ENCODE measurements at regions not wholly inside any gene's neighbourhood (a gene's known extent, or its start where the extent isn't known, plus 50 kb on each side); places are given as distances from the start of the nearest gene placed in this dataset.

DNA sequence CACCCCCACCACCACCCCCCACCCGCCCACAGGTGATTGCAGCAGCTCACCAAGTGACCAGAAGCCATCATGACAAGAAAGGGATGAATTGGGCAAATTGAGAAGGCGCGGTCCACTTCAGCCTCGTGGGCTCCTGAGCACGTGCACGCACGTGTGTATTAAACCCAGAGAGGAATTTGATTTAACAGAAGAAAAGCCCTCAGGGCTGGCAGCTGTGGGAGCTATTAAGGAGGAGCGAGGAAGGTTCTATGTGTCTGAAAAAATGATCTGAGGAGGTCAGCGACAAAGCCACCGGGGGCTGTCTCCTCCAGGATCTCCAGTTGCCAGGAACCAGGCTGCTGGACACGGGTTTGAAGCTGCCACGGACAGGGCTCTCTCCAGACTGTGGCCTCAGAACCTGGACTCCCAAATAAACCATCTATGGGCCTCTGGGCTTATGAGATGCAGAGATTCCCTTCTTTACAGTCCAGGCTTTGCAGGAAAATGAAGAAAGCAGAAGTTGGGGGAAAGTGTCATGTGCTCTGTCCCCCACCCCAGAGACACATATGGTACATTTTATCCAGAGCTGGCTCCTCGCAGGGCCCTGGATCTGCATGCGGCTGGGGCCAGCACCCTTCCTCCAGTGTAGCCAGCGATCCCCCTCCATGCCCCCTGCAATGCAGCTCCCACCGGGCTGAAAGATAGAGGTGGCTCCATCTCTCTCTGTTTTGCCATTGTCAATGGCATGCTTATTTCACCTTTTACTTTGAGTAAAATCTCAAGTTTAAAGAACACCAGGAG lies 219.7 kb upstream of the RPL38 start:
- DNase-seq (ENCODE audit: low read depth in 3 of 3) = no peak

DNA sequence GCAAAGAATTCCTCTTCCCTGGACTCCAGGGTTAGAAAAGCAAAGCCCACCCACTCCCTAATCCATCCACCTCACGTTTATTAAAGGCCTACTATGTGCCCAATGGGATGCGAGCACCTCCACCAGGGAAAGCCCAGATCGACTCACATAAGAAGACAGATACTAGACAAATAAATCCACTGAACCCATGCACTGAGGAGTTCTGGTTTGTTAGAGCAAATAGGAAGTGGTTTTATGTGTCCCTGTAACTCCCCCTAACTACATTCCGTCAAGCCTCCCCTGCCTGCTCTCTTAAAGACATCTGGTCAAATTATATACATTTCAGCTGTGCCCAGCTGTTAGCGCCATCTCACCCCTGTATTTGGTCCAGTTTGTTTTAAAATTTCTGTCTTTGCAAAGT lies 218.5 kb upstream of the RPL38 start:
- no peak for DNase-seq (ENCODE audit: low read depth in 3 of 3)

DNA sequence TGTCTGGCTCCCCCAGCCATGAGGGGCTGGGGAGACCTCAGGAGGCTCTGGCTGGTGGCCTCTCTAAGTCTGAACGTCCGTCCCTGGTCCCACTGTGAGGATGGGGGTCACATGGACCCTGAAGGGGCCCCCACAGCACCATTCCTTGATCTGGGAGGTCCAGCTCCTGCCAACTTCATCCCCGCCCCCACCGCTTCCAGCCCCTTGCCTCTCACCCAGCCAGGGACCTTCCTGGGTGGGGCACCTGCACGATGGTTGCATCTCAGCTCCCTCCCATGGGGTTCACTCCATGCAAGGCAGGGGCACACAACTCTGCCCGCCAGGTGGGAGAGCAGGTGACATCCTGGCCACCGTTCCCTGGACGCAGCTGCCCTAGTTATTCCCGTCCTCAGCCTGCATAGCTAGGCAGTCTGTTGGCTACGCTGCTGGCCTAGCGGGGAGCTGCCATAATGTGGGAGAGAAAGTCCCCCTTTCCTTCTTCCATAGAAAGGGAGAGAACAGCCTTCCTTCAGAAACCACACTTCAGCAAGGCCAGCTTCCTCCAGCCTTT lies 217.9 kb upstream of the RPL38 start:
- no peak for DNase-seq (ENCODE audit: low read depth in 3 of 3)

DNA sequence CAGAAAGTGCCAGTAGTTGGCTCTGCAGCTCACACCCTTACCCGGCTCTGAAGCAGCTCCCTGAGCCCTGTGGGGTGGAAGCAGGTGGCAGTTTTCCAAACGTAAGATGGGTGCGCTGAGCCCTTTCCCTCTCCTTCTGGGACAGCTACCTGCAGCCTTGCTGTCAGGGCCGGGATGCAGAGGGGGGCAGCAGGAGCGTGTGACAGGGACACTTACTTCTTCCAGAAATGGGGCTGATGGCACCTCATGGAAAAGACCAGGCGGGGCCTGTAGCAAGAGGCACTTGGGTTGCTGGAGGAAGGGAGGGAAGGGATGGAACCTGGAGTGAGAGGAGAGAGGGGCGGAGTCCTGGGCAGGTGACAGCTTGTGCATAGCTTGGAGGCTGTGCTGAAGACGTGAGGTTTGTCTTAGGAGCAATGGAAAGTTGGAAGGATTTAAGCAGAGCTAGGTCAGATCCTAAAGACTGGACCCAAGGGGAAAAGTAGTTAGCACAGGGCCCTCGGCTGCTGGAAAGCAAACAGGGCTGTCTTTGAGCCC lies 216.8 kb upstream of the RPL38 start:
- DNase-seq (ENCODE audit: low read depth in 3 of 3) = no peak

DNA sequence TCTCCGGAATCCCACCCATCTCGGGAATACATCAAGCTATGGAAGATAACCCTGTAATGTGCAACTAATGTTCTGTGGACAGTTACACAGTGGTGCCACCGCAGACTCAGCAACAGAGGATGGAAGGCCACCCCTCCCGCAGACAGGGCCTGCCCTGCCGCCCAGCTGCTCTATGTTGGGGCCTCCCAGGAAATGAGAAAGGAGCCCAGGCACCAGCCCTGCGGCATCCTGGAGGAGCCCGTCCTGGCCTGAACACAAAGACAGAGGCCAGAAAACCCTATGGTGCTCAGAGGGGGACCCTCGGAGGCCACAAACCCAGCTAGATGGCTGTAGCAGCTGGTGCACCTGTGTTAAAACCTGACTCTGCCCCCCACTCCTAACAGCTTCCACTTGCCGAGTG lies 216.1 kb upstream of the RPL38 start:
- no peak for DNase-seq (ENCODE audit: low read depth in 3 of 3)

DNA sequence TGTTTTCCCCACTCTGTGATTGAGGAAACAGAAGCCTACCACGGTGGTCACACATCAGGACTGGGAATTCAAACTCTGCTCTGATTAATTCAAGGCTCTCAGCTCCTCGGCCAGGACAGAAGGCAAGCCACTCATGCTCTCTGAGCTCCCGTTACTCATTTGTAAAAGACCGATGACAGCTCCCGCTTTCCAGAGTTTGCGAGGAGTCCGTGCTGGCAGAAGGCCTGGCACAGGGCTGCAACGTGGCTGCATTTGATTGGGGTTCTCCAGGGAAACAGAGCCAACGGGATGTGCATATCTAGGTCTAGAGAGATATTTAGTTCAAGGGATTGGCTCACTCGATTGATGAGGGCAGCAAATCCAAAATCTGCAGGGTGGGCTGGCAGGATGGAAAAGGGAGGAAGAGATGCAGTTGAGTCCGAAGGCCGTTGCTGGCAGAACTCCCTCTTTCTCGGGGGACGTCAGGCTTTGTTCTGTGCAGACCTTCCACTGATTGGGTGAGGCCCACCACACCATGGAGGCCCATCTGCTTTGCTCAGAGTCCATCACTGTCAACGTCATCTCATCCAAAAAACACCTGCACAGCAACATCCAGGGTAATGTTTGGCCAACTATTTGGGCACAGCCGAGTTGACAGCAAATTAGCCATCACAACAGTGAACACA lies 215.5 kb upstream of the RPL38 start:
- no peak for DNase-seq (ENCODE audit: low read depth in 3 of 3)

DNA sequence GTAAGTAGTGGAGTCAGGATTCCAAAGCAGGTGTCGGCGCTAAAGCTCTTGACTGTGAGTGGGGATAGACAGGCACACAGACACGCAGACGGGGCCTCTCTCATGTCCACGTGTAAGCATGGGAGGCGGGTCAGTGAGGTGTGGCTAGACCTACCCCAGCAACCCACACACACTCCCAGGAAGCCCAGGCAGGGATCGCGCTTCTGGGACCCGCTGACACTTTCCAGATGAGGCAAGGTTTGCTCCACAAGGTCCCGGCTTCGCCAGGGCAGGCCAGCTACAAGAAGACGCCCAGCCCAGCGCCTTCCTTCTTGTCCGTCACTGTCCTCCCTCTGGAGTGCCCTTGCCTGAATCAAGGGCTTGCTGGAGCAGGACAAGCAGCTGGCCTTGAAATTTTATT lies 213.8 kb upstream of the RPL38 start:
- DNase-seq (ENCODE audit: low read depth in 3 of 3) = no peak

DNA sequence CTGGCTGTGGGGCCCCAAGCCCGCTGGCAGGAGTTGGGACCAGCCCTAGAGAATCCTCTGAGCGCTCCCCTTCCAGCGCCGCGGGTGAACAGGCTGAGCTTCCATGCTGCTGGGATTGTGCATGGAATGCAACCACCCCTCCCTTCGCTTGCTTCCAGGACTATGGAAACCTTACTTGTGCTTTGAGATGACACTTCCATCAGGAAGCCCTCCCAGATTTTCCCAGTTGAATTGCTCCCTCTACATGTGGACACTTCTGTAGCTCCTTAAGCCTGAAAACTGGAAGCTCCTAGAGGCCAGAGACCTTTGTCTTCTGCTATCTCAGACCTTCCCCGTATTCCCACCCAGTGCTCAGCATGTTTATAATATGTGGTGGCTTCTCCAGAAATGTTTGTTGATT lies 213.2 kb upstream of the RPL38 start:
- DNase-seq (ENCODE audit: low read depth in 3 of 3) = no peak

DNA sequence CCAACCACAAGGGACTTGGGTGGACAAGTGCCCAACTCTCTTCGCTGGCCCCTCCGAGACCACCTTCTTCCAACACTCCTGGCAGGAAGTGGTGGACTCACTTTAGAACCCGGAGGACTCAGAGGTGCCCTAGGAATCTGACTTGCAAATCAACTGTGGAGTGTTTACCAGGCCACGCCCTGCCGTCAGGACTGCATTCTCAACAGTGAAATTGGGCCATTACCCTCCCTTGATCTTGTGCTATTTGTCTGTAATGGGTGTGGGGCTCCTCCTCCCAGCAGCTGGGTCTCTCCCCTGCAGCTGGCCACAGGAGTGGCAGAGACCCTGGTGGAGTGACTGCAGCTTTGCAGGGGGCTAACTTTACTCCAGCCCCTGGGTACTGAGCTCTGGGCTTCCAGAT lies 212.2 kb upstream of the RPL38 start:
- no peak for DNase-seq (ENCODE audit: low read depth in 3 of 3)

DNA sequence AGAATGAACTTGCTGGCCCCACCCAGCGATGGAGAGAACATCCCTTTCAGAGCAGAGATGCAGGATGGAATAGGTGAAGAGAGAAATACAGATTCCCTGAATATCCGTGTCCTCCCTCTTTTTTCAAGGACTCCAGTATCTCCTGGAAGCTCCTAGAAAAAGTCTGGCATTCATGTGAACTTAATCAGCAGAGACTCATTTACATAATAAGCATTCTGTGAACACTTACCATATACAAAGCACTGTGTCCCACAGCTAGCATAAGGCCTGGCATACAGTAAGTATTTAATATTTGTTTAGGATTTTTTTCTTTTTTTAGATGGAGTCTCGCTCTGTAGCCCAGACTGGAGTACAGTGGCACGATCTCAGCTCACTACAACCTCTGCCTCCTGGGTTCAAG lies 208.5 kb upstream of the RPL38 start:
- no peak for DNase-seq (ENCODE audit: low read depth in 3 of 3)

DNA sequence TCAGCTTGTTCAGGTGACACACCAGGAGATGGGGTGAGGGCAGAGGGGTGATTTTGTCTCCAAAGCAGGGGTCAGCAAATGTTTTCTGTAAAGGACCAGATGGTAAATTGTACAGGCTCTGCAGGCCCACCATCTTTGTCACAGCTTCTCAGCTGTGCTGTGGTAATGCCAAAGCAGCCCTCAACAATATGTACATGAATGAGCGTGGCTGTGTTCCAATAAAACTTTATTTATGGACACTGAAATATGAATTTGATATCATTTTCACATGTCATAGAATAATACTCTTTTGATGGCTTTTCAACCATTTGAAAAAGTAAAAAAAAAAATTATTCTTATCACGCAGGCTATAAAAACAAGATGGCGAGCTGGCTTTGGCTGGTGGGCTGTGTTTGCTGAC lies 206.4 kb upstream of the RPL38 start:
- DNase-seq (ENCODE audit: low read depth in 3 of 3) = no peak

DNA sequence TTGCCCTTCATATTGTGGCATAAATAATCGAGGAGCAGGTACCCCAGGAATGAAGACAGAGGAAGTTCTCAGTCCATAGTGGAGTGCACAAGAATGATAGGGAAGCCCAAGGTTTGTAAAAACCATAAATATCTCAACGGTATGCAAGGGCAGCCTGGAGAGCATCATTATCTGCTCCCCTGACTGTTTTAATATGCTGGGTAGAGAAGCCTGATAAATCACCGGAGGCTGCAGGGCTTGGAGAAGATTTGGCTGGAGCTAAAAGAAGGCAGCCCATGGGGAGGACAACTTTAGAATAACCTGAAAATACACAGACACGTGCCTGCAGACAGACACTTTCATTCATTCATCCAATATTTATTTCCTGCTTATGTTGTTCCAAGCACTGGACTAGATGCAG lies 205.2 kb upstream of the RPL38 start:
- no peak for DNase-seq (ENCODE audit: low read depth in 3 of 3)

DNA sequence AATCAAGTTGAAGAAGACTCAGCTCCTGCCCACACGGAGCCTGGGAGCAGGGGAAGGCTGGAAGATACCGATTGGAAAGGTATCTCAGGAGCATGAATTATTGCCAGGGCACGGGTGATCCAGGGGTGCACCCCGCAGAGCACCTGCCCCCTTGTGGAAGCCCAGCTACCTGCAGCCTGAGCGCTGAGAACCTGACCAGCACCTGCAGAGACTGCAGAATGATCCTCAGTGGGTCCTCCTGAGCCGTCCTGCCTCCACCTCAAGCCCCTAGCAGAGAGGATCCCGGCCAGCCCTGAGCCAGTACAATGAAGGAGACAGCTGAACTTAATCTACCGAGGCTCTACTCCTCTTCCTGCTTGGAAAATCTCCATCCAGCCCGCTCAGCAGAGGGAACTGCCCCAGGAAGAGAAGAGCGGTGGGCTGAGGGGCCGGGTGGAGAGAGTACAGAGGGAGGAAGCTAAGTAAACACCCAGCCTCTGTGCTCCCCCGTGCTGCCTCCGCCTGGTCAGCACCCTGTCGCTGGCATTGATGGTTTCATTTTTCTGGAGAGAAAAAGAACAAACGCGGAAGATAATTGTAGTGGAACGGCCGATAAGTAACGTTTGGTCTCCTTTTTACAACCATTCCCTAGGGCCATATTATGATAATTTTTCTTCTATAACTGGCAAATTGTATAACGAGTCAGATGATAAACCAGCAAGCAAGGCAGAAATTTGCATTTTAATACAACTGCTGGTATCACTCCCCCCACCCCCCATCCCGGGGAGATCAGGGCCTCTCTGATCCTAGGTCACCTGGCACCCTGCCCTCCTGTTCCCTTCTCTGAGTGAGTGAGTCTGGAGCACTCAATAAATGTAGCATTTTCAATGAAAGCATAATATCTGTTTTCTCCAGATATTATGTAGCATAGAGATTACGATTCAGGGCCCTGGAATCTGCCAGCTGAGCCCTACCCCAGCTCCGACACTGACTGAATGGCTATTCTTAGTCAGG lies 204.5 kb upstream of the RPL38 start:
- DNase-seq (ENCODE audit: low read depth in 3 of 3) = peak; percentile 23 to 32 (median 31)

DNA sequence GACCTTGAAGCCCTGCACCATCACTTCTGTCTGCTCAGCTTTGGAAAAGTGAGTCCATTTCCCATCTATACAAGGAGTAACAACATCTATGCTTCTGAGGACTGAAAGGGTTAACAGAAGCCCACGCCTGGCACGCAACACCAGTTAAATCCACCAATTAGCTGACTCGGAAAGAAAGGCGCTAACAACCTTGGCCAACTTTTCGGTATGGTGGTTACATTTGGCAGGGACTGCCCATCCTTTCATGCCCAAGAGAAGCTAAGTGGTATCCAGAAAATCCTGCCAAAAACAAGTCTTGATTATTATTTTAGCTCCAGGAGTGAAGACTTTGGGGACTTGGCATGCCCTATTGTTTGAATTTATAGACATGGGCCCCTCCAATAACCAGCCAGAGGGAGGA lies 202.3 kb upstream of the RPL38 start:
- no peak for DNase-seq (ENCODE audit: low read depth in 3 of 3)

DNA sequence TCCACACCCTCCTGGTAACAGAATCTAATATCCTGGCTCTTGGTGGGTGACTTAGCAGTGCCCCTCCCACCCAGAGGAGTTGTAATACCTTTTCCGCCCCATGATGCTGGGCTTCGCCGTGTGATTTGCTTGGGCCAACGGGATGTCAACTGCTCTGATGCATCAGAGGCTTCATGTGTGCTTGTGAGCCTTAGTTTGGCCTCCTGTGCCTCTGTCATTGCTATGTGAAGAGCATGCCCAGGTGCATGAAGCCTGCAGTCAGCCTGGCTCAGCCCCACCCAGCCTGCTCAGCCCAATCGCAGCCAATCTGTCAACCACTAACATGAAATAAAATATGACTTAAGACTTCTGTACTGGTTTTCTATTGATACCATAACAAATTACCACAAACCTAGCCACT lies 201.2 kb upstream of the RPL38 start:
- no peak for DNase-seq (ENCODE audit: low read depth in 3 of 3)

DNA sequence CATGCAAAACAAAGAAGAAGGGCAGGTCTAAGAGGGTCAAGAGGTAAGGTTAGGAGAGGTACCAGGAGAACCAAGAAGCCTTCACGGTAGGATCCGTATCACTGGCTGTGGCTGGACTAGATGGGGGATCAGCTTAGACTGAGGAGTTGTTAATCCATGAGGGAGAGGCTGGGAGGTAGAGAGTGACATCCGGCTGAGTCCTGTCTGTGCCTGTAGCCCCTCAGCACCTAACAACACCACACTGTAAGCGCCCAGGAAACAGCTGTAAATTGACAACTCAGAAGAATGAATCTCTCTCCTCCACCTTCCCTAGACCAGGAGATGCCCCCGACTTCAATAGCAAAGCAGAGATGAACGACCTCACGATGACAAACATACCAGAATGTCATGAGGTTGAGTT lies 199.4 kb upstream of the RPL38 start:
- DNase-seq (ENCODE audit: low read depth in 3 of 3) = no peak

DNA sequence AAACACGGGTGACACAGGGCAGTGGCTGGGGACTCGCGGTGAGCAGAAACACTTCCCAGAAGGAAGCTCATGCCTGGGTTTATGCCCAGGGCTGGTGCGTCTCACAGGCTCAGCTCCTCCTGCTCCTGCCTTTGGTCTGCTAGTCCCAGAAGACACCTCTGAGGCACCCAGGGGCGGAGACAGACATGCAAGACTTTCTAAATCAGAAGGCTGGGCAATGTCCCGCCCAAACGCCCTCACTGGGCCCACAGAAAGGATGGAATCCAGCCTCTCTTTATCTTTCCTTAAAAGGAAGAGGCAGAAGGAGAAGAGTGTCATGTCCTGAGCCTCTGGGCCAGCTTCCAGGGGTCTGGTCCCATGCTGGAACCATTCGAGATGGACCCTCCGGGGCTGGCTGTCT lies 197.7 kb upstream of the RPL38 start:
- no peak for DNase-seq (ENCODE audit: low read depth in 3 of 3)

DNA sequence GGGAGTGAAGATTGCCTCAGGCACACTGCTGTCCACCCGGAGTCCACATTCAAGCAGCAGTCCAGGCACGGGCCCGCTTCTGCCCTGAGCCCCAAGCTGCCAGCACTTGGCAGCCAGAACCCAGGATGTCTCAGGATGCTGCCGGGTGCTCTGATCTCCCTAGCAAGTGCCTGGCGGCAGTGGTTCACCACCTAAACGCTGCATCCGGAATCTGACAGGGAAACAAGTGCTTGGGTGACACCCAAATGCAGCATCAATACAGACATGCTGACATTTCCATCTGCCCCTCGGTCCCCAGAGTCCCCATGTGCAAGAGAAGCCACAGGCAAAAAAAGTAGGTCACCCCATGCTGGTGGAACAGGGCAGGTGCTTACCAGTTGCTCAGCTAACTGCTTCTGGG lies 197.1 kb upstream of the RPL38 start:
- DNase-seq (ENCODE audit: low read depth in 3 of 3) = no peak

DNA sequence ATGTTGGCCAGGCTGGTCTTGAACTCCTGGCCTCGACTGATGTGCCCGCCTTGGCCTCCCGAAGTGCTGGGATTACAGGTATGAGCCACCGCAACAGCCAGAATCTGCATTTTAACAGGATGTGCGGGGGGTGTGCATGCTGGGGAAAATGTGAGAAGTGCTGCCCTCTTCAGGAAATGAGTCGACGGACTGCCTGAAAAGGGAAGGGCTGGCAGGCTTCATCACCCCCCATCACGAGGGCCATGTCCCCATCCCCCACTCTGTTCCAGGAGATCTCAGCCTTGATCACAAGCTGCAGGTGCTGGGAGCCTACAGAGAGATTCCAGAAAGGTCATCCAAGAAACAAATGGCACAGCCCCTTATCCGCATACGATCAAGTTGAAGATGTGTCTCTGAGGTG lies 195.3 kb upstream of the RPL38 start:
- DNase-seq (ENCODE audit: low read depth in 3 of 3) = no peak

DNA sequence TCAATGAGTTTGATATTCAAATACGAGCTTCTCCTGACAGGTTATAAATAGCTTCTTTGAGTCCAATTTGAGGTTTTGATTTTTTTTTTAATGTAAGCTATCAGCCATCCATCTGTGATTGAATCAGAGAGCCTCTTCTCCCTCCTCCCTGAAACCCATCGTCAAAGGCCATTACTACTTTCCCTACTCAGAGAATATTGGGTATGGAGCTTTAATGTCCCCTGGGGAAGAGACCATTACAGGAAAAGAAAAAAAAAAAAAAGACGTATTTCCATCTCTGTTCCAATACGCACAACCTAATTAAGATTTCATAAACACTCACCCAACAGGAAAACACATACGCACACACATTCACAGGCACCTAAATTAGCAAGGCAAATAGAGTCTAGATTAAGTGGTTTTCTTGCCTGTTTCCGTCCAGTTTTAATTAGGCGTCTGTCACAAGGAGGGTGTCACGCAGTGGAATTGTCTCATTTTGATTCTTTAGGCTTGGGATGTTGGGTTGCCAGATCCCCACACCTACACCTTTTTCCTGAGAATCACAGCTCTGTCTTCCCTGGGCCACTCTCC lies 194.3 kb upstream of the RPL38 start:
- no peak for DNase-seq (ENCODE audit: low read depth in 3 of 3)

DNA sequence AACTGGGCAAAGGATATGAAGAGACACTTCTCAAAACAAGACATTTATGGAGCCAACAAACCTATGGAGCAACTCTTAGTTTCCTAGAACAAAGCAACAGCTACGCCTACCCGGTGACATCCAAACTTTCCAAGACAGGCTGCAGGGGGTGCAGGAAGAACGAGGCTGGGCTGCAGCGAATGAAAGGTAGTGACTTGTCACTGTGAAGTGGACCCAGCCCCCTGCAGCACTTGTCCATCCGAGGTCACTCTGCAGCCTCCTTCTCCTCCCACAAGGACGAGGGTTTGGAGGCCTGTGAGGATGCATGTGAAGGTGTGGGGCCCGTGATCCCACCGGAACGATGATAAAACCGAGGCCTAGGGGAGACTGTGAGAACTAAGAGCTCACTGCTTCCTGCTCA lies 192.6 kb upstream of the RPL38 start:
- DNase-seq (ENCODE audit: low read depth in 3 of 3) = no peak

DNA sequence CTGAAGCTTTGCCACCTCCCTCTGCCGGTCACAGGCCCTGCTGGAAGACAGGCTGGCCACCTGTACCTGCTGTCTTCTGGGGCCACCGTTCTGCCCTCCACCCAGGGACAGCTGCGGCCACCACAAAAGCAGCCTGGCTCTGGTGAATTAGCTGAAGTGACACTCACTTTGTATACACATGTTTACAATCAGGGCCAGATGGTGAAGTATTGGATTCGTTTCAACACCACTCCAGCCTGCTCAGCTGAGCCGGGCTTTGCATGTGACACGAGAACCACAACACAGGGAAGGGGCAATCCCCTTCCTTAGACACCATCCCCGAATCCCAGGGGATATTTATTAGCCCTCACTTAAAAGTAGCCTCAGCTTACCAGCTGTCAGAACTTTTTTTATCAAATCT lies 191.5 kb upstream of the RPL38 start:
- no peak for DNase-seq (ENCODE audit: low read depth in 3 of 3)
